MCF 10A (cell line): ENCODE measurements at regions not wholly inside any gene's neighbourhood (a gene's known extent, or its start where the extent isn't known, plus 50 kb on each side); places are given as distances from the start of the nearest gene placed in this dataset.

Experiments used
- BruUV-seq: library from RNA; stranded (reverse); fragments of 400-500 nt; replicated peaks from 2 replicates; lab custom pipeline; 2021; lab: Mats Ljungman, UMichigan
- CTCF ChIA-PET: fragments of 300-600 bp; sonication (Branson Sonifier 250); formaldehyde crosslinking; extraction: SDS; loops from one replicate; lab custom pipeline; 2021; ENCODE audit warnings: antibody characterized with exemption, inconsistent platforms; lab: Yijun Ruan, JAX
- POLR2A ChIA-PET: fragments of 300-600, 350-650 bp; sonication (Branson Sonifier 250); formaldehyde crosslinking; extraction: SDS; loops from one replicate; lab custom pipeline; 2020; ENCODE audit warnings: antibody characterized with exemption, inconsistent platforms; lab: Yijun Ruan, JAX
- DNase-seq: peaks from one replicate; pipeline ENCODE4 v3.0.0-alpha.2; 2018; ENCODE audit not compliant: unreplicated experiment
- H3K27ac Mint-ChIP-seq: one replicate; pipeline ENCODE4 v1.8.0; 2022; ENCODE audit warnings: mild to moderate bottlenecking, low read depth, mixed read lengths; ENCODE audit not compliant: unreplicated experiment
- H3K27me3 Mint-ChIP-seq: one replicate; pipeline ENCODE4 v1.8.0; 2022; ENCODE audit warnings: mixed read lengths; ENCODE audit not compliant: insufficient read depth, unreplicated experiment
- H3K36me3 Mint-ChIP-seq: one replicate; pipeline ENCODE4 v1.8.0; 2022; ENCODE audit warnings: mild to moderate bottlenecking, moderate library complexity, mixed read lengths; ENCODE audit not compliant: insufficient read depth, unreplicated experiment
- H3K4me1 Mint-ChIP-seq: one replicate; pipeline ENCODE4 v1.8.0; 2022; ENCODE audit warnings: mixed read lengths; ENCODE audit not compliant: insufficient read depth, unreplicated experiment
- H3K4me3 Mint-ChIP-seq: one replicate; pipeline ENCODE4 v1.8.0; 2022; ENCODE audit warnings: mild to moderate bottlenecking, moderate library complexity, mixed read lengths; ENCODE audit not compliant: unreplicated experiment
- H3K9me3 Mint-ChIP-seq: one replicate; pipeline ENCODE4 v1.8.0; 2022; ENCODE audit warnings: mixed read lengths; ENCODE audit not compliant: unreplicated experiment
- intact Hi-C: fragments of 100-400 bp; cut with micrococcal nuclease; formaldehyde crosslinking; loops from 2 replicates; pipeline ENCODE4 v1.14.1; 2022
- TF ChIP-seq, protein P1 (sequence below): fragments of 200-600 bp; IDR thresholded peaks from one replicate; pipeline ENCODE4 v1.8.0; 2022; ENCODE audit warnings: antibody characterized with exemption, mild to moderate bottlenecking; ENCODE audit not compliant: unreplicated experiment

DNA sequence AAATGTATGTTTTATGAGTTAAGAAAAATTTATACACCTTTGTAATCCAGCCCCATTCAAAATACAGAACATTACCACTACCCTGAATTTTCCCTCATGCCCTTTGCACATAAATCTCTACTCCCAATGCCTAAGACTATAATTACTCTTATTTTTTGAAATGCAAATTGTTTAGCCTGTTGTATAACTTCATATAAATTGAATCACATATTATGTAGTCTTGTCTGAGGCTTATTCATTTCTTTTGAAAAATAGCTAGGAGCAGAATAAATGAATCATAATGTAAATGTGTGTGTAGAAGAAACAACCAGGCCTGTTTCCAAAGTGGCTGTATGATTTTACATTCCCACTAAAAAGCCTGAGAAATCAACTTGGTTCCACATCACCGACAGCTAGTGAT is 319.8 kb downstream of the DCAF12L2 start:
- Mint-ChIP-seq H3K4me3 (no peak overlapping the region), H3K36me3 (no peaks in the 10 kb centered on the region), H3K27me3 (no peaks in the 10 kb centered on the region), H3K27ac (no peak overlapping the region), H3K9me3 (peaks cover 8% of the 10 kb centered on the region), H3K4me1 (no peaks in the 10 kb centered on the region)
- no TSS peak for BruUV-seq
- ChIA-PET CTCF (no interaction called here), POLR2A (no interaction called here)
- TF ChIP-seq, protein P1, sequence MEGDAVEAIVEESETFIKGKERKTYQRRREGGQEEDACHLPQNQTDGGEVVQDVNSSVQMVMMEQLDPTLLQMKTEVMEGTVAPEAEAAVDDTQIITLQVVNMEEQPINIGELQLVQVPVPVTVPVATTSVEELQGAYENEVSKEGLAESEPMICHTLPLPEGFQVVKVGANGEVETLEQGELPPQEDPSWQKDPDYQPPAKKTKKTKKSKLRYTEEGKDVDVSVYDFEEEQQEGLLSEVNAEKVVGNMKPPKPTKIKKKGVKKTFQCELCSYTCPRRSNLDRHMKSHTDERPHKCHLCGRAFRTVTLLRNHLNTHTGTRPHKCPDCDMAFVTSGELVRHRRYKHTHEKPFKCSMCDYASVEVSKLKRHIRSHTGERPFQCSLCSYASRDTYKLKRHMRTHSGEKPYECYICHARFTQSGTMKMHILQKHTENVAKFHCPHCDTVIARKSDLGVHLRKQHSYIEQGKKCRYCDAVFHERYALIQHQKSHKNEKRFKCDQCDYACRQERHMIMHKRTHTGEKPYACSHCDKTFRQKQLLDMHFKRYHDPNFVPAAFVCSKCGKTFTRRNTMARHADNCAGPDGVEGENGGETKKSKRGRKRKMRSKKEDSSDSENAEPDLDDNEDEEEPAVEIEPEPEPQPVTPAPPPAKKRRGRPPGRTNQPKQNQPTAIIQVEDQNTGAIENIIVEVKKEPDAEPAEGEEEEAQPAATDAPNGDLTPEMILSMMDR = no peak
- no peak for DNase-seq
- intact Hi-C loops = no loop called here

DNA sequence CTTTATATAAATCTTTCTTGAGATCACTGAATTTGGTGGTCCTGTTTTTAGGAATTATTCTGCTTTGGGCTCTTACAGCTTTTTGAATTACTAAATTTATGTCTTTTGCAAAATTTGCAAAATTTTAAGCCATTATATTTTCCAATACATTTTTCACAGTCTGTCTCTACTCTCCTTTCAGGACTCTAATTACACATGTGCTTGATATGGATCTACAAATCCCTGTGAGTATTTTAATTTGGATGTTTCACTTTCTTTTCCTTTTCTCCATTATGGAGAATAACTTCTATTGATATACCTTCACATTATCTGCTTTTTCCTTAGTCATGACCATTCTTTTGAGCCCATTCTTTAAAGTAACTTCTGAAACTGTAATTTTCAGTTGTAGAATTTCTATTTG is 315.4 kb downstream of the DCAF12L2 start:
- H3K36me3 Mint-ChIP-seq = no peaks in the 10 kb centered on the region
- no peaks in the 10 kb centered on the region for H3K27me3 Mint-ChIP-seq
- POLR2A ChIA-PET = no interaction called here
- no peak overlapping the region for H3K4me3 Mint-ChIP-seq
- TF ChIP-seq, protein P1 = no peak
- no TSS peak for BruUV-seq
- H3K27ac Mint-ChIP-seq = no peak overlapping the region
- H3K9me3 Mint-ChIP-seq = no peaks in the 10 kb centered on the region
- no peaks in the 10 kb centered on the region for H3K4me1 Mint-ChIP-seq
- no peak for DNase-seq
- CTCF ChIA-PET = interaction anchor here (1.0 kb wide), 1 partner anchor 24 kb away, joined by 3 read pairs; no protein-coding TSS in a partner anchor
- intact Hi-C loops = no loop called here

DNA sequence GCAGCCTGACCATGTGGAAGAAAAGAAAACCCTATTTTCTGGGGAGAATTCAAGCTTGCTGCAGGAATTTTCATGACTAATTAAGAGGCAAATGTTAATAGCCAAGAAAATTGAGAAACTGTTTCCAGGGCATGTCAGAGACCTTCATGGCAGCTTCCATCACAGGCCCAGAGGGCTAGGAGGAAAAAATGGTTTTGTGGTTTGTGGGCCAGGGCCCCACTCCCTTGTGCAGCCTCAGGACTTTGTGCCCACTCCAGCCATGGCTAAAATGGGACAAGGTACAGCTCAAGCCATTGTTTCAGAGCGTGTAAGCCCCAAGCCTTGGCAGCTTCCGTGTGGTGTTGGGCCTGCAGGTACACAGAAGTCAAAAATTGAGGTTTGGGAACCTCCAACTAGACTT is 282.9 kb downstream of the DCAF12L2 start:
- TF ChIP-seq, protein P1 = no peak
- Mint-ChIP-seq H3K27ac (no peak overlapping the region), H3K36me3 (no peaks in the 10 kb centered on the region), H3K4me3 (no peak overlapping the region), H3K4me1 (no peaks in the 10 kb centered on the region), H3K27me3 (no peaks in the 10 kb centered on the region), H3K9me3 (peaks cover 26% of the 10 kb centered on the region)
- peak; percentile 4 for DNase-seq
- CTCF ChIA-PET = interaction anchor here (0.6 kb wide), 1 partner anchor 21 kb away, joined by 4 read pairs; no protein-coding TSS in a partner anchor
- POLR2A ChIA-PET = no interaction called here
- intact Hi-C loops = no loop called here
- BruUV-seq = no TSS peak

DNA sequence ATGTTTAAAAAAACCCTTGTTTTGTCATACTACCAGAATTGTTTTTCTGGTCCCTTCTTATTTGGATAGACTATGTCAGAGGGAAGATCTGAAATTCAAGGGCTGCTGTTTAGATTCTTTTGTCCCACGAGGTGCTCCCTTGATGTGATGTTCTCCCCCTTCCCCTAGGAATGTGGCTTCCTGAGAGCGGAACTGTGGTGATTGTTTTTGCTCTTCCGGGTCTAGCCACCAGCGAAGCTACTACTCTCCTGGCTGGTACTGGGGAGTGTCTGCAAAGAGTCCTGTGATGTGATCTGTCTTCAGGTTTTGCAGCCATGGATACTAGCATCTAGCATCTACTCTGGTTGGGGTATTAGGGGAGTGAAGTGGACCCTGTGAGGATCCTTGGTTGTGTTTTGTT is 271.1 kb downstream of the DCAF12L2 start:
- POLR2A ChIA-PET = interaction anchor here (0.7 kb wide), 1 partner anchor 378 kb away, joined by 4 read pairs; no protein-coding TSS in a partner anchor
- DNase-seq = no peak
- BruUV-seq = no TSS peak
- Mint-ChIP-seq H3K27me3 (no peaks in the 10 kb centered on the region), H3K9me3 (peaks cover 4% of the 10 kb centered on the region), H3K4me3 (no peak overlapping the region), H3K27ac (no peak overlapping the region), H3K4me1 (no peaks in the 10 kb centered on the region), H3K36me3 (no peaks in the 10 kb centered on the region)
- CTCF ChIA-PET = no interaction called here
- intact Hi-C loops = no loop called here
- TF ChIP-seq, protein P1 = no peak
